Fibroblast of skin of right biceps (primary cell): ENCODE measurements at regions not wholly inside any gene's neighbourhood (a gene's known extent, or its start where the extent isn't known, plus 50 kb on each side); places are given as distances from the start of the nearest gene placed in this dataset.

Experiments used
- DNase-seq: peaks from one replicate; pipeline ENCODE4 v3.0.0-alpha.2; 2013

DNA sequence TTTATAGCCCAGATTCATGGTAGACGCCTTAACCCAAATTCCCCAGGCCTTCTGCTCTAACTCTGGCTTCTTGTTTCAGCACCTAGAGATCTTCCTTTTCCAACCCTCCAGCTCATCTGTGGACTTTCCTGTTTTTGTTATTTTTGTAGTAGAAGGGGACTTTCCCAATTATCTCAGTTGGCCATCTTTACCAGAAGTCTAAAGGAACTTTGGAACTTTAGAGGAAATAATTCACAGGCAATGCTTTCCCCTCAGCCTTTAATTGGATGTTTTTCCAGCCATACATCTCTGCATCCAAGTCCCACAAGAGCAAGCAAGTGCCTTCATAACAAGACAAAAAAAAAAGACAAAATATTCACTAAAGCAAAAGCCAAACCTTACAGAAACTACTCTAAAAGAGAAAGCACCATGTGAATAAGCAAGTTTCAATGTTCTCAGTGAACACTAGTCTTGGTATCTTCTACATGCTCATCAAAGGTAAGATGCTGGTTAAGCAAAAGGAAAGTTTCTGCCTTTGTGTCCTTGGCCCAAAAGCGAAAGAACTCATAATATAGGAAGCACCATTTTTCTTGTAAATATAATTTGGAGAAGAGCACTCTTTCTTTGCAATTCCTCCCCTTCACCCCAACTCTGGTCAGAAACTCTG lies 377.3 kb downstream of the SETD4 start:
- no peak for DNase-seq

DNA sequence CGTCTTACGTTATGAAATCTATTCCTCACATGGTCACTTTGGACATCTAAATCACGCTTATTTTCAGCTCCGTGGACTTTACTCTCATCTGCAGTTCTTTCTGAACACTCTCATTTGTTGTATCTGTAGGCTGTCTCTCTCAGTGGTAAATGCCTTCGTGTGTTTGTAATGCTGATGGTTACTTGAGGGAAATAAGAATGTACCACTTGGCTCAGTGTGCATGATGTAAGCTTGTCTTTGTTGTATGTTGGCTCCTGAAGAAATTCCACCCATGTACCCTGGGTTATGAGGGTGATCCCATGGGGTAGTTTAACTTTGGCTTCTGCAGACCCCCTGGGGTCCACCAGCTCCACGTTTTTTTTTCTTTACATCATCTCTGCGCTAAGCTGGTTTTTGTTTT lies 378.4 kb downstream of the SETD4 start:
- no peak for DNase-seq

DNA sequence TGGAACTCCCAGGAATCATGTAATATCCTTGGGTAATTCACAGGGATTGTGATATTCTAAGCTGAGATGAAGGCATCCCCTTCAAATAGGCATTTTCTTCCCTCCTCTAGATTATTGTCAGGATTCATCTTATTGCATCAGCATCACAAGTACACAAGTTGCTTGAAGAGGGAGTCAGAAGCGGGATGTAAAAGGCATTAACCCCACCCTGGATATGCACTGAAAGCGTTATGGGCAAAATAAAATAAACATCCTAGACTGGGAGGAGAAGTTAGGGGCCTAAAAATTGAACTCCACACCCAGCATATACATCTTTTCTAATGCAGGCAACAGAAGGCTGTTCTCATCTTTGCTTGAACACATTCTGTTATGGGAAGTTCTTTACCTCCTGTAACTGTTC lies 381.2 kb downstream of the SETD4 start:
- DNase-seq, result no peak

DNA sequence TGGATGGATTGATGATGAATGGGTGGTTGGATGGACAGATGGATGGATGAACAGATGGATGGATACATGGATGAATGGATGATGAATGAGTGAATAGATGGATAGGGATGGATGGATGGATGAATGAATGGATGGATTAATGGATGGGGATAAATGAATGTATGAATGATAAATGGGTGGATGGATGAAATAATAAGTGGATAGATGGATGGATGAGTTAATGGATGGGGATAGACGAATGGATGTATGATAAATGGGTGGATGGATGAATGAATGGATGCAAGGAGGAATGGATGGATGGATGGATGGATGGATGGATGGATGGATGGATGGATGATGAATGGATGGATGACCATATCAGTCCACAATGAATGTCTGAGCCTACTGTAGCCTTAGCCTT lies 381.9 kb downstream of the SETD4 start:
- no peak for DNase-seq

DNA sequence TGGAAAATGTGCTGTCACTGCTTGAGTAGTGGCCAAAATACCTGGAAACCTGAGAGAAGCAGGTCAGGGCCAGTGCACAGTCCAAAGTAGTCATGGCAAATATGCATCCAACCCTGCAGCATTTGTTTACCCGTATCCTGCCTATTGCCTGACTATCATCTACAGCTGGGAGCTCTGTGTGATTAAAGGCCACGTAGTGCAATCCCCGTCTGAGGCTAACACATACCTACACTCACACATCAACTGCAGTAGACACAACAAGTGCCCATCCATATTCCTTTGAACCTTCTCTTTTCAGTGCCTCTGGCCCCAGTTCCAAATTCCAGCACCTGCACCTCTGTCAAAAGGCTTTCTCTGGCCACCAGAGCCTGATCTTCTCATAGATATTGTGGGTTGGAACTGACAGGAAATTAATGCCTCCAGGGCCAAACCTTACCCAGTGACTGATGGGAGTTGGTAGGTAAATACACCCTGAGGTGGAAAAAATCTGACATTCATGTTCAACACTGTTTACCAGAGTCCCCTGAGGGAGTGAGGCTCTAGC lies 383.0 kb downstream of the SETD4 start:
- no peak for DNase-seq

DNA sequence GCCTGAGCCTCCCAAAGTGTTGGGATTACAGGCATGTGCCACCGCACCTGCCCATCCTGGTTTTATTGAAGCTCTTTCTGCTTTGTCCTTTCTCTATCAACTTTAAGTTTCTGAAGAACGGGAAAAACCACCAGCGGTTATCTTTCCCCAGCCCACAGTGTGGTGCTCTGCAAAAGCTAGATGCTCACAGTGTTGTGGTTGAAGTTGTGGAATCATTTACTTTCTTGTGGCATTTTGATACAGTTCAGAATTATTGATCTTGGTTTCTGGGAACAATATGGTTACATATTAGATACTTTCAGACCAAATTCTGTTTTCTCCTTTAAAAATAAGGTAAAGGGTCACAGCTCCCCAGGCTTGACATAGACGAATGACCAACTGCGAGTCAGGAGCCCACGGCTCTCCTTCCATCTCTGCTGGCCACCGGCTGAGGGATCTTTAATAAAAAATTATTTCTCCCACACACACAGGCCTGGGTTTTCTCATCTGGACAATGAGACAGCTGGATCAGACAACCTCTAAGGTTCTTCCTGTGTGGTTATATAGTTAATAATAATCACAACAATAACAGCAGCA lies 385.3 kb downstream of the SETD4 start:
- DNase-seq, result no peak

DNA sequence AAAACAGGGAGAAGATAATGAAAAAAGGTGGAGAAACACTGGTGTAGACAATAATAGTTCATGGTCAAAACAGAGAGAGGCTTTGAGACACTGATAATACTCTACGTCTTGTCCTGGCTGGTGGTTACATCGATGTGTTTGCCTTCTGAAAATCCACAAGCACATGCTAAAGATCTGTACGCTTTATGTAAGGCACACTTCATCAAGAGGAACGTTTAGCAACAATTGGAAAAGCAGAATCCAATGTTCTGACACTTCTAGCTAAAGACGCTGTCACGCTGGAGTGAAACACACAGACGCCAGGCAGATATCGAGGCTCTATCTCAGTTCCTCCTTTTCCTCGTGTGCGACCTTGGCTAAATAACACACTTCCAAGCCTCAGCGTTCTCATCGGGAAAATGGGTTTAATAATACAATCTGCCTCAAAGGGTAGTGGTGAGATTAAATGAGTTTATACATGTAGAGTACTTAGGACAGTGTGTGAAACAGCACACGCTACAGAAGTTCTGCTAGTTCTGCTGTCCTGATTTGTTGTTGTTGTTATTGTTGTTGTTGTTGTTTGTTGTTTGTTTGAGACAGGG lies 386.1 kb downstream of the SETD4 start:
- no peak for DNase-seq

DNA sequence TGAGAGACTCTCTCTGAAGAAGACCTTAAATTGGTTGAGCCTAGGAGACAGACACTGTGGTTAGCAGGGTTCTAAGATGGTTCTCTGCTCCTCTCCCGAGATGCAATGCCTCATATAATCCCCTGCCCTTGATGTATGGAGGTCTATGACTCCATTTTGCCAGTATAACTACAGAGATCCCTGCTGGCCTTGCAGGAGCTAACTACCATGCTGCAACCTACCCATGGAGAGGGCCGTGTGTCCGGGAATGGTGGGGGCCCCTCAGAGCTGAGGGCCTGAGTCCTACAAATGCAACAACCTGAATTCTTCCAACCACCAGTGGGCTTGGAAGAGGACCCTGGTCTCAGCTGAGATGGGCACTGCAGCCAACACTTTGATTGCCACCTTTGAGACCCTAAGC lies 388.0 kb downstream of the SETD4 start:
- no peak for DNase-seq

DNA sequence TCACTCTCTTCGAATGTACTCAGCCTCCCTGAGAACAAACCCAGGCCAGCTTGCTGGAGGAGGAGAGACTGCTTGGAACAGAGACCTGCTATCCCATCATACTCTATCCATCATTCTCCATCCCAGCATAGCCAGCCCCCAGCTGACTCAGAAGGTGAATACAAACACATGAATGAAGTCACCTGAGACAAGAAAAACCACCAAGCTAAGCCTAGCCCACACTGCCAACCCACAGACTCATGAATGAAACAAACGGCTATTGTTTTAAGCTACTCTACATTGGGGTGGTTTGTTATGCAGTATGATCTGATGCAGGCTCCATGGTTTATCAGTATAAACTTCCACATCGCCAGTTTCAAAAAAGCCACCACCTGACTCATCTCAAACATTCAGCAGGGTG lies 395.6 kb downstream of the SETD4 start:
- DNase-seq, result peak; percentile 16

DNA sequence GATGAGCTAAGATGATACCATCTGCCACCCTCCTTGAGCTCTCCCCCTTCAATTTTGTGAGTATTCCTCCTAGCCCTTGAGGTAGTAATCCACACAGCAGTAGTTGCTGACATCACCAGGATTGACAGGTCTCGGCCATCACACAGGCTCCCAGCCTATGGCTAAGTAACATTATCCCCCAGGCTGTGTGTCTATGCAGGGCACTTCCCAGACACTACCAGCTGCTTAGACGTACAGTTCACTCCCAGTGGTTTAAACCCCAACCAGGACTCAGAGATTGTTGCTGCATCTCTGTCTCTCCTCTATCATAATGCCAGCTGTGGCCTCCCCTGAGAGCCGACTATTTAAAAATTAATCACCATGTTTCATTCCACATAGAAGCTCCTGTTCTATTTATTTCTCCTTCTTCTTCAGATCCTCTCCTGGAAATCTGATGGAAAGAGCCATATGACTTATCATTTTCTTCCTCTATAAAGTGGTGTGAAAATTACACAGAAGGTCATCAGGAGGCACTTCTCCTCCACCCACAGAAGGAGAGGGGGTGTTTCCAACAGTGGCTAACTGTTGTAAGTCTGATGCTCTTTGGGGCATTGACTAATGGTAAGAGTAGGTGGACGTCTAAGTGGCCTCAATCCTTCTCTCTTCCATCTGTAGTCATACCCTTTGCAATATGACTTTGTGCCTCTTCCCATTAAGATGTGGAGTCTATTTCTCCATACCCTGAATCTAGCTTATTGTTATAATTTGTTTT lies 396.3 kb downstream of the SETD4 start:
- DNase-seq, result no peak

DNA sequence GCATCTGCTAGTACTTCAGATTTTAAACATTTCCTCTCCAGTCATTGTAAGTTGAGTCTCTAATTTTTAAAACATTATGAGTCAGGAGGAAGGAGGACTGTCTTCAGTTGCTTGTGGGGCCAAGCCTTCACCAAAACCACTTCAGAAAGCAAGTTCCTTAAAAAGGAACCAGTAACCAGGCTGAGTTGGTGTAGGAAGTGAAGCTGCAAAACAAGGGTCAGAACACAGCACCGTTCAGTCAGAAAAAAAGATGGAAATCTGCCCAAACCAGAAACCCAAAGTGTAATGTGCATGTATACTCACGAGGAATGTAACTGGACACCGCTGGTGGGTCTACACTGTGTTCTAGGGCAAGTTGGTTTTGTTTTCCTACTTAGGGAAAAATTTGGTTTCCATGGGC lies 402.1 kb downstream of the SETD4 start:
- DNase-seq, result peak; percentile 93

DNA sequence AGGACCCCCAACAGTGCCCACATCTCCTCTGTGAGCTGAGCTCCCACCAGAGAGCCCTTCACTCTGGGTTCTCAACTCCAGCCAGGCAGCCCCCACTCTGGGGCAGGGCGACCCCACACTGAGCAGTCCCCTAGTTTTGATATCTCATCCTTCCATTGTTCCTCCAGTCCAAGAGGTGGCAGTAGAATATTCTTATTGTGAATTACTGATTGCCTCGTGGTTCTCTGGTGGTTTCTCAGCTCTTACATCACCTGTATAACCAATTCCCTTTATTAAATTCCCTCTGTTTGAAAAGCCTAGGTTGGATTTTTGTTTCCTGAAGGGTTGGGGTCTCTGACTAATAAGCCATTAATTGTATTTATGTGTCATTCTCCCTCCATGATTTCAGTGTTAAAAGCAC lies 407.5 kb downstream of the SETD4 start:
- DNase-seq, result no peak

DNA sequence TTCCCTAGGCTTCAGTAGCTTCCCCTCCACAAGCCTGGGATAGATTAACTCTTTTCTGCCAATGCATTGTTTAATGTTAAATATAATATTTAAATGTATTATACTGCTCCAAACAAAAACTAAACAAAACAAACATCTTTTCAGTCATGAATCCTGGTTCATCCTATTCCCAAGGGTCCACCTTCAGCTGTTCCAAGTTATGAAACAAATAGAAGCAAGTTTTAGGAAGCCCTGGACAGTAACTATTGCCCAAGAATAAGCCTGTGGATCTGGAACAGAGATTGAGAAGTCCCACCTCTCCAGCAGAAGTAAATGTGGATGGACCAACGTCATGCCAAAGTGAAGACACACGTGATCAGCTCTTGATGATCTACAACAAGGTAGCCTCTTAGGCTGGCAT lies 408.1 kb downstream of the SETD4 start:
- DNase-seq, result no peak

DNA sequence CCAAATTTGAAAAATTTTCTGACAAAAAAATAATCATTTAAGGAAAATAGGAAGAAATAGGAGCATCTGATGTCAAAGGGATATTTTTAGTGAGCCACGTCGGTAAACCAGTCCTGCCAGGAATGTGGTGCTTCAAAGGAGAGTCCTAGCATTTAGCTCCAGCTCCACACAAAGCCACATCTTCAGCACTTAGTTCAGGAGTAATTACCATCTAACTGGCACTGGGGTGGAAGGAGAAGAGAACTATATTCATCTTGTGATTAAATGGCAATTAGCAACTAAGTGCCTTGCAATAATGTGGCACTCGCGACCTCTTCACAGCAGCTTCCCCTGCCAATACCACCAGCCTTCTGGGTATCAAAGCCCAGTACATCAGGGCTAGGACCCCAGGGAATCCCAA lies 409.1 kb downstream of the SETD4 start:
- no peak for DNase-seq

DNA sequence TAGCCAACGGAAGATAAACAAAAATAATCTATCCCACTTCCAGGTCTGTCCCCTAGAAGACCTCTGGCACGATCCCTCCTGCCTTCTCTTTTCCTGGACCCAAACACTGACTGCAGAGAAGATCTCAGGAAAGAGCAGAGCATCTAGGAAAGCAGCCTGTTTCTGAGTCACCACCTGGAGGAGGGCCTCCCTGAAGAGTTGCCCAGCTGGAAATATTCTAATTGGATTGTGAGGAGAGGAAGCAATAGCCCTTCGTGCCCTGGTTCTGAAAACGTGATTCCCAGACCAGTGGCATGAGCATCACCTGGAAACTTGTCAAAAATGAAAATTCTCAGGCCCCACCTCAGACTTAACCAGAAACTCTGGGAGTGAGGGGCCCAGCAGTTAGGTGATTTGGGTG lies 411.1 kb downstream of the SETD4 start:
- DNase-seq, result peak; percentile 61

DNA sequence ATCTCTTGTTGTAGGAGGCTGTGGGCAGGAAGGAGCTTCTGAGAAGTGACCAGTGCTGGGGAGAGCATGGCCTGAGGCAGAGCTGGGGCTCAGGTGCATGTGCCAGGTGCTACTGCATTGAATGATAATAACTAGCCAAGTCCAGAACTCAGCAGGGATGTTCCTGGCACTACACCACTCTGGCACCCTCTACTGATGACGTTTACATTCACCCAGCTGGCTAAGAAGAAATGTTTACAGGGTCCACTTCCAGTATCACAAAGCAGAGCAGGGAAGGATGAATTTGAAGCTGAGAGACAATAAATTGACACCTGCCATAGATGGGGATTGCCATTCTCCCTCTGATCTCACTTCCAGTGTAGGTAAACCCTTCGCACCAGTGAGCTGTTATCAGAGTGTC lies 411.8 kb downstream of the SETD4 start:
- DNase-seq, result no peak

DNA sequence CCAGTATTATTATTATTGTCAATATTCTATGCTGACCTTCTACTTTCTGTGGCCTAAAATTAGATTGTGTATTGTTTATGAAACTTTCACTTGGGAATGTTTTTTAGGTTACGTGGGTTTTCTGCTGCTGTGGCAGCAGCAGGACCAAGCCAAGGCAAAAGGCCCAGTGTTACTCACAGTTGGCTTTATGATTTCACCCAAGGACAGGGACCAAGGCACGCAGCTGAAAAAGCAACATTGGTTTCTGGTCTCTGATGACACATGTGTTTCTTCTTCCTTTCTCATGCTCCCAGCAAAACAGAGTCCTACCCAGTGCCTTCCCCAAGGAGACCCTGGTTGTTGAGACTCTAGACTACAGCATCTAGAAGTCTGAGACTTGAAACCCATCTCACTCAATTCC lies 413.7 kb downstream of the SETD4 start:
- peak; percentile 43 for DNase-seq

DNA sequence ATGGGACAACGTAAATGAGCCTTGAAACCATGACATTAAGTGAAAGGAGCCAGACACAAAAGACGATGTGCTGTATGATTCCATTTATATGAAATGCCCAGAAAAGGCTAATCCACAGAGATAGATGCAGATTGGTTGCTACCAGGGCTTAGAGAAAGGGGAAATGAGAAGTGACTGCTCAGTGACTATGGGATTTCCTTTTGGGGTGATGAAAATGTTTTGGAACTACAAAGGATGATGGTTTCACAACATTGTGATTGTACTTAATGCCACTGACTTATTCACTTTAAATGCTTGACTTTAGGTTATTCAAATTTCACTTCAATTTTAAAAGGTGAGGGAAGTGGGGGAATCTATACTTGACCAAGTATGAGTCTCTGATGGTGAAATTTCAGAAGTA lies 414.3 kb downstream of the SETD4 start:
- DNase-seq, result no peak

DNA sequence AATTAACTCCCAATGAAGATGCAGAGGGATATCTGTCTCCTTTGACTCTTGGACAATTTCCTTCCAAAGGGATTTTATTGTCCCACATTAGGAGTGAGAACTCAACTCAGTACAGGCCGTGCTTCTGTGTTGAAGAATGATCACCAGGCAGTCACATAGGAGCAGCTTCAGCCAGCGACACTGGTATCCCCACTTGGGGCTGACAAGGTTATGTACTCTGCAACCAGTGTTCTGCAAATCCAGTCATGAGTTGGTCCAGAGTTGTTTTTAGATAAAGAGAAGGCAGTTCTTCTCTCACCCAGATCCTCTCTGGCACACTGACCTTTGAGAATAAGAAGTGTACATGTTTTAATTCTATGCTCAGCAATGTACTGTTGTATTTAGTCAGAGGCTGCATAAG lies 415.8 kb downstream of the SETD4 start:
- no peak for DNase-seq

DNA sequence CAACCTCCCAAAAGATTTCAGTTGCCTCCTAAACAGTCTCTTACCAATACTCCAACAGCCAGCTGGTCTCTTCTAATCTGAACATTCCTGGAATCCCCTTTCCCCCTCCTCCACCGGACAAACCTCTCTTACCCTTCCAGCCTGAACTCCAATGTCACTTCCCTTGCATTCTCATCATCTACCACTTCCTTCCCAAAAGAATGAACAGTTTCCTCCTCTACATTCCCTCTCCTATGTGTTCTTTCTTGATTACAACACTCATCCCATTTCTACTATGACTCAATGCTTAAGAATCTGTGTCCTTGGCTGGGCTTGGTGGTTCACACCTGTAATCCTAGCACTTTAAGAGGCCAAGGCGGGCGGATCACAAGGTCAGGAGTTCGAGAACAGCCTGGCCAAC lies 417.1 kb downstream of the SETD4 start:
- peak; percentile 85 for DNase-seq

DNA sequence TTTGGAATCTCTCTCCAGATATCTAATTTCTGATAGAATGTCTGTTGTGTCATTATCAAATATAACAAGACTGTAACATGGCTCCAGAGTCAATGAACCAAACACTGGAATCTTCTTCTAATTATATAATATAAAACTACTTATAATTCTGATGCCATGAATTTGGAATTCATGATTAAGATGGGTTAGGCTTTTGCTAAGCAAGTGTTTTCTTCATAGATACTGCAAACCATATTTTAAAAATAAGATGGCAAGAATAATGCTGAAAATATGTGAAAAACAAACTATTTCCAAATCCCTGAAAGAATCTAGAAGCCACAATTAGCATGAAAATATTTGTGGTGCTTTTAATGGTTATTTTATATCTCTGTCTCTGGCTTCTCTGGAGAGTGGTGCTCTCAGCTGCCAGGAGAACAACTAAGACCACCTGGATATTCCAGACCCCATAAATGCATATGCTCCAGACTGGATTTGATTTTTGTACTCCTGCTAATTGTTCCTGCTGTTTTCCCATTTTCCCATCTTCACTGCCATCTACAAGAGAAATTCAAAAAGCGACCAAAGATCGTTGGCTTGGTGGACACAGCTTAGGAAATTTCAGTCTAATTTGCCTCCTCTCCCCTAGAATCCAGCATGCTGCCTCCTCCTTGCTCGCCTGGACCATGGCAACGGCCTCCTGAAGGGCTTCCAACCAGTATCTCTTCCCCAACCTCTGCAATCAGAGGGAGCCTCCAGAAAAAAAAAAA lies 418.9 kb downstream of the SETD4 start:
- peak; percentile 90 for DNase-seq

DNA sequence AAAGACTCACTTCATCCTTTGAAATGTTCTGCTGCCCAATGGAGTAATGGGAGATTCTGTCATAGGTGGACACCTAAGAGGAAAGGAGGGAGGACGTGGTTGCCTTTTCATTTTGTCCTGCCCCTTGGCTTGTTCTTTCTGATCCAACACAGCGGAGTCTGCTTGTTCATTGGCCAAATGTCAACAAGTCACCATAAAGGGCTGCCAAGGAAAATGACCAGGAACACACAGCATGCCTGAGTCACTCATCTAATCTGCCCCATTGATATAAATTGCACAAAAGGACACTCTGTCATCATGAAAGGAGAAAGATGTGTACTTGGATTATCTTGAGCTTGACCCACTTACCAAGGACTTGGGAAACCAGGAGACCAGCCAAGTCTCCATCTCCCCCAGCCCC lies 422.9 kb downstream of the SETD4 start:
- DNase-seq, result peak; percentile 72

DNA sequence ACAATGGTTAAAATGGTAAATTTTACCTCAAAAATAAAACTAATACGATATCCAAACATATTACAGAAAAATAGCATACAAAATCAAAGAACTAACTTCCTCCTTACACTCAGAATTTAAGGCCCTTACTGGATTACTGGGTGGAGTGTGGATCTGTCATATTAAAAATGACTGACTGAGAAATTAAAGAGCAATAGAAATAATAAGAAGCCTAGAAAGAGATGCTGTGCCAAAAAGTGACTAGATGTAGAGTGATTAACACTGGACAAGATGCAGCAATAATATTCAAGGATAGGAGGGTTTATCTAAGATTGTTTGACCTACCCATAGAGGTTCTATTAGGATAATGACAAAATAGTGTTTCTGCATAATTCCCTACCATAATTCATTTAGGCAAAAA lies 424.3 kb downstream of the SETD4 start:
- no peak for DNase-seq
